Kidney tubule cell (primary cell): ENCODE measurements at regions not wholly inside any gene's neighbourhood (a gene's known extent, or its start where the extent isn't known, plus 50 kb on each side); places are given as distances from the start of the nearest gene placed in this dataset.
"Not testable (repeated sequence)": the region's sequence is repeated elsewhere in the genome, so short reads cannot be mapped to it uniquely, and the experiment has no call there.

Experiments
- DNase-seq: peaks from one replicate; pipeline ENCODE4 v3.0.0-alpha.2; 2018; ENCODE audit warnings: low spot score

- DNase-seq, result no peak
Measured at GRCh38 chr5:85849411-85849810, 768.3 kb upstream of the COX7C start.

- DNase-seq, result no peak
Measured at GRCh38 chr5:85865296-85865695, 752.4 kb upstream of the COX7C start.

- no peak for DNase-seq
Measured at GRCh38 chr5:85868070-85868469, 749.7 kb upstream of the COX7C start.

- no peak for DNase-seq
Measured at GRCh38 chr5:85893996-85894395, 723.7 kb upstream of the COX7C start.

GRCh38 chr5:85896514-85896913, 721.2 kb upstream of the COX7C start:
- no peak for DNase-seq

- no peak for DNase-seq
Measured at GRCh38 chr5:85906460-85906859, 711.3 kb upstream of the COX7C start.

GRCh38 chr5:85910335-85910734, 707.4 kb upstream of the COX7C start:
- no peak for DNase-seq

- DNase-seq, result no peak
Measured at GRCh38 chr5:85920984-85921383, 696.8 kb upstream of the COX7C start.

GRCh38 chr5:85921590-85921989, 696.2 kb upstream of the COX7C start:
- DNase-seq, result no peak

GRCh38 chr5:85927632-85928031, 690.1 kb upstream of the COX7C start:
- DNase-seq, result no peak

GRCh38 chr5:85929713-85930112, 688.0 kb upstream of the COX7C start:
- no peak for DNase-seq

GRCh38 chr5:85931220-85931619, 686.5 kb upstream of the COX7C start:
- DNase-seq, result no peak

GRCh38 chr5:85938201-85938600, 679.5 kb upstream of the COX7C start:
- no peak for DNase-seq

GRCh38 chr5:85951707-85952210, 666.0 kb upstream of the COX7C start:
- no peak for DNase-seq

- no peak for DNase-seq
Measured at GRCh38 chr5:85952680-85953079, 665.1 kb upstream of the COX7C start.

- DNase-seq, result no peak
Measured at GRCh38 chr5:85967681-85968080, 650.1 kb upstream of the COX7C start.

- DNase-seq, result no peak
Measured at GRCh38 chr5:85972539-85972938, 645.2 kb upstream of the COX7C start.

- no peak for DNase-seq
Measured at GRCh38 chr5:85985167-85985566, 632.6 kb upstream of the COX7C start.

- no peak for DNase-seq
Measured at GRCh38 chr5:85990998-85991397, 626.7 kb upstream of the COX7C start.

GRCh38 chr5:85994653-85995052, 623.1 kb upstream of the COX7C start:
- not testable (repeated sequence) for DNase-seq

GRCh38 chr5:85998656-85999055, 619.1 kb upstream of the COX7C start:
- no peak for DNase-seq

- DNase-seq, result no peak
Measured at GRCh38 chr5:86008293-86008692, 609.4 kb upstream of the COX7C start.

- DNase-seq, result no peak
Measured at GRCh38 chr5:86008704-86009103, 609.0 kb upstream of the COX7C start.

- no peak for DNase-seq
Measured at GRCh38 chr5:86011937-86012336, 605.8 kb upstream of the COX7C start.

- no peak for DNase-seq
Measured at GRCh38 chr5:86029308-86029707, 588.4 kb upstream of the COX7C start.
